ENCODE measurements at regions not wholly inside any gene's neighbourhood (a gene's known extent, or its start where the extent isn't known, plus 50 kb on each side); places are given as distances from the start of the nearest gene placed in this dataset.

DNA sequence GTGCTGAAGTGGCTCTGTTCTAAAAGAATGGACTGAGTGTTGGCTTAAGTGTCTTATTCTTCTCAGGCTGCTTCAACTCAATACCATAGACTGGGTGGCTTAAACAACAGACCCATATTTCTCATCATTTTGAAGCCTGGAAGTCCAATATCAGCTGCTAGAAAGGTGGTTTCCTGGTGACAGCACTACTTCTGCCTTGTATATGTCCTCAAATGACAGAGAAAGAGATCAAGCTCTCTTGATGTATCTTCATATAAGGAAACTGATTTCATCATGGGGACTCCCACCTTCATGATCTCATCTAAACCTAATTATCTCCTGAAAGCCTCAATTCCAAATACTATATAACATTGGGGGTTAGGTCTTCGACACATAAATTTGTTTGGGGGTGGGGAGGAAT, 449.7 kb upstream of the DSEL start:
- CTCF ChIA-PET, result no interaction called here
- H3K4me3 ChIP-seq (ENCODE audit: low read depth, low read length), result no peak overlapping the region

DNA sequence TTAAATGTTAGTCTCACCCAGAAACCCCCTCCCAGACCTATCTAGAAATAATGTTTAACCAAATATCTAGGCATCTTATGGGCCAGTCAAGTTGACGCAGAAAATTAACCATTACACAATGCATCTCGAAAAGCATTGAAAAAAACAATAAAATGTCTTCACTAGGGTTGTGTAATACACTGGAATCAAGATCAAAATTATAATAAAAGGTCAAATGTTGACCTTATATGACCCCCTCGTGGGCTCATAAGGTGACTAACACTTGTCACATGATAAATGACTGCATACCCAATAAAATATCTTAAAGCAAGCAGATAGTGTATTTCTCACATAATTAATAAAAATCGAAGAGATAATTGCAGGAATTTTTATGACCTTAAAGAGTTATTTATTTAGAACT, 447.9 kb upstream of the DSEL start:
- no peaks in the 10 kb centered on the region for H3K36me3 ChIP-seq (ENCODE audit: control insufficient read depth, insufficient read depth, low read length)
- ChIA-PET CTCF (no interaction called here), POLR2A (no interaction called here)
- DNase-seq (ENCODE audit: low read depth), result no peak
- H3K4me3 ChIP-seq (ENCODE audit: low read depth, low read length), result no peak overlapping the region
- TF ChIP-seq, protein P1, sequence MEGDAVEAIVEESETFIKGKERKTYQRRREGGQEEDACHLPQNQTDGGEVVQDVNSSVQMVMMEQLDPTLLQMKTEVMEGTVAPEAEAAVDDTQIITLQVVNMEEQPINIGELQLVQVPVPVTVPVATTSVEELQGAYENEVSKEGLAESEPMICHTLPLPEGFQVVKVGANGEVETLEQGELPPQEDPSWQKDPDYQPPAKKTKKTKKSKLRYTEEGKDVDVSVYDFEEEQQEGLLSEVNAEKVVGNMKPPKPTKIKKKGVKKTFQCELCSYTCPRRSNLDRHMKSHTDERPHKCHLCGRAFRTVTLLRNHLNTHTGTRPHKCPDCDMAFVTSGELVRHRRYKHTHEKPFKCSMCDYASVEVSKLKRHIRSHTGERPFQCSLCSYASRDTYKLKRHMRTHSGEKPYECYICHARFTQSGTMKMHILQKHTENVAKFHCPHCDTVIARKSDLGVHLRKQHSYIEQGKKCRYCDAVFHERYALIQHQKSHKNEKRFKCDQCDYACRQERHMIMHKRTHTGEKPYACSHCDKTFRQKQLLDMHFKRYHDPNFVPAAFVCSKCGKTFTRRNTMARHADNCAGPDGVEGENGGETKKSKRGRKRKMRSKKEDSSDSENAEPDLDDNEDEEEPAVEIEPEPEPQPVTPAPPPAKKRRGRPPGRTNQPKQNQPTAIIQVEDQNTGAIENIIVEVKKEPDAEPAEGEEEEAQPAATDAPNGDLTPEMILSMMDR (IDR thresholded peaks at IDR 0.05; ENCODE audit: insufficient read depth, low read depth, low read length), result no peak
- H3K27me3 ChIP-seq (ENCODE audit: control insufficient read depth, insufficient read depth, low read length), result no peaks in the 10 kb centered on the region

More for the DNA sequence above, 449.7 kb upstream of the DSEL start:
- Histone ChIP-seq H3K27me3 (ENCODE audit: control insufficient read depth, insufficient read depth, low read length) (no peaks in the 10 kb centered on the region), H3K36me3 (ENCODE audit: control insufficient read depth, insufficient read depth, low read length) (no peaks in the 10 kb centered on the region)
- DNase-seq (ENCODE audit: low read depth), result no peak
- POLR2A ChIA-PET, result interaction anchor here (0.5 kb wide), 1 partner anchor 221 kb away, joined by 3 read pairs; no protein-coding TSS in a partner anchor
- TF ChIP-seq, protein P1 (IDR thresholded peaks at IDR 0.05; ENCODE audit: insufficient read depth, low read depth, low read length), result no peak

DNA sequence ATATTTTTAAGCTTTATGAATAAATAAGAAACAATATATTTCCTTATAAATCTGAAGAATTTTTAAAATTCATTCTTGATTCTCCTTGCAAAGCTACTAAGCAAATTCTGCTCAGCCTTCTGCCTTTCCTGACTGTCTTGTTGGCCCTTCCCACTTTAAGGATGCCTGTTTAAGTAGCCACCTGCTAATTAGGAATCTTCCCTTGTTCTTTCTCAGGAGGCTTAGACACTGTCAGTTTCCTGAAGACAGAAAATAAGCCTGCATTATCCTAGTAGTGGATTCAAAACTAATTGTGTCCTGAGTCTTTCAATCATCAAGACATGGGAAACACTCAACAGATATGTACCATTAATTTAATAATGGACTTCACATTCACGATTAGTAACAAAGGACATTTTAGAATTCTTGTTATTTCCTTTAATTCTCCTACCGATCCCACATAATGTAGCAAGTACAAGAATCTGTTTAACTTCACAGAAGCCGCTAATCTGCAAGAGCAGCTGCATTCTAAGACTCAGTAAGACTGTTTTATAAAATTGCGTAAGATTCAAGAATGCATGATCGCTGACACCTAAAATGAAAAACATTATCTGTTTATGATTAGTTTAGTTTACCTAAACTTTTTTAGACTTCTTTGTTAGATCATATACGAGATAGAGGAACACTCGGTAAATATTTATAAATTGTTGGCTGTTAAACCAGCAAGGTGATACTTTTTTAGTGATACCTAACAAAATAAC, 445.4 kb upstream of the DSEL start:
- TF ChIP-seq, protein P1 (IDR thresholded peaks at IDR 0.05; ENCODE audit: insufficient read depth, low read depth, low read length), result no peak
- no peak for DNase-seq (ENCODE audit: low read depth)
- Histone ChIP-seq H3K27me3 (ENCODE audit: control insufficient read depth, insufficient read depth, low read length) (no peaks in the 10 kb centered on the region), H3K4me3 (ENCODE audit: low read depth, low read length) (no peak overlapping the region), H3K36me3 (ENCODE audit: control insufficient read depth, insufficient read depth, low read length) (no peaks in the 10 kb centered on the region)
- ChIA-PET POLR2A (no interaction called here), CTCF (no interaction called here)

DNA sequence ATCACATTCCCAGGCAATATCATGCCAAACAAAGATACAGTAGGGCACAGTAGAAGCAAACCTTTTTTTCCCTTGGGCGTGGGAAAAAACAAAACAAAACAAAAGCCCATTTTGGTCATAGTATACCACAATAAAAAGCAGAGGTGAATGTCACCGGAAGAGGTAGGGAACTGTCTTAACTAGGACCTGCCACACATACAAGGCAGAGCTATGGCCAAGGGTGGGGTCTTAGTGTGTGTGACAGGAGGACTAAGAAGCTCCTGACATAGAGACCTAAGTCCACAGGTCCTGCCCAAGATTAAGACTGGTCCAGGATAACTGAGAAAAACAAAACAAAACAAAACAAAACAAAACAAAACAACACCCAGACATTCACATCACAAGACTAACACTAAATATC, 441.2 kb upstream of the DSEL start:
- CTCF ChIA-PET, result no interaction called here
- no peak overlapping the region for H3K4me3 ChIP-seq (ENCODE audit: low read depth, low read length)

DNA sequence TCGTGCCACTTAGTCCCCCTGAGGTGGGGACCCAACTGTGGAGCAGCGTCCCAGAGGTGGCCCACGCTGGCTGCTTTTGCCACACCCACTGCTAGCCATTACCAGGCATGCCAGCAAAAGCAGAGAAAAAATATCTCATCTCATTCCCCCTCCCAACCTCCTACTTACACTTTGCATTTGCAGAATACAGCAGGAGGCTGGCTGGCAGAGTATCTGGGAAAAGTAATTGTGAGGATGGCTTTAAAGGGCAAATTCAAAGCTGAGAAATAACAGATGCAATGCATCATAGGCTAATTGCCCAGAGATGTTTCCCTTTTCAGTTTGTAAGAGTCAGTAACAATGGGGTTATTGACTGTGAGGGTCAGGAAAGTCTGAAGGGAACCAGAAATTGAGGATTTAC, 438.1 kb upstream of the DSEL start:
- no peaks in the 10 kb centered on the region for H3K27me3 ChIP-seq (ENCODE audit: control insufficient read depth, insufficient read depth, low read length)
- DNase-seq (ENCODE audit: low read depth), result no peak
- ChIA-PET POLR2A (no interaction called here), CTCF (no interaction called here)
- H3K36me3 ChIP-seq (ENCODE audit: control insufficient read depth, insufficient read depth, low read length), result no peaks in the 10 kb centered on the region
- no peak overlapping the region for H3K4me3 ChIP-seq (ENCODE audit: low read depth, low read length)
- TF ChIP-seq, protein P1 (IDR thresholded peaks at IDR 0.05; ENCODE audit: insufficient read depth, low read depth, low read length), result no peak

More for the DNA sequence above, 441.2 kb upstream of the DSEL start:
- no peak for DNase-seq (ENCODE audit: low read depth)
- POLR2A ChIA-PET, result no interaction called here
- TF ChIP-seq, protein P1 (IDR thresholded peaks at IDR 0.05; ENCODE audit: insufficient read depth, low read depth, low read length), result no peak
- Histone ChIP-seq H3K36me3 (ENCODE audit: control insufficient read depth, insufficient read depth, low read length) (no peaks in the 10 kb centered on the region), H3K27me3 (ENCODE audit: control insufficient read depth, insufficient read depth, low read length) (no peaks in the 10 kb centered on the region)
